ENCODE measurements at regions not wholly inside any gene's neighbourhood (a gene's known extent, or its start where the extent isn't known, plus 50 kb on each side); places are given as distances from the start of the nearest gene placed in this dataset.

- Histone ChIP-seq H3K27me3 (no peaks in the 10 kb centered on the region), H3K27ac (no peak overlapping the region), H3K4me3 (no peak overlapping the region), H3K9me3 (no peaks in the 10 kb centered on the region), H3K36me3 (no peaks in the 10 kb centered on the region), H3K4me1 (no peaks in the 10 kb centered on the region)
- peak in 1 of 2 donors; percentile 46 for DNase-seq (ENCODE audit: low spot score in 2 of 2)
- TF ChIP-seq, protein P1, sequence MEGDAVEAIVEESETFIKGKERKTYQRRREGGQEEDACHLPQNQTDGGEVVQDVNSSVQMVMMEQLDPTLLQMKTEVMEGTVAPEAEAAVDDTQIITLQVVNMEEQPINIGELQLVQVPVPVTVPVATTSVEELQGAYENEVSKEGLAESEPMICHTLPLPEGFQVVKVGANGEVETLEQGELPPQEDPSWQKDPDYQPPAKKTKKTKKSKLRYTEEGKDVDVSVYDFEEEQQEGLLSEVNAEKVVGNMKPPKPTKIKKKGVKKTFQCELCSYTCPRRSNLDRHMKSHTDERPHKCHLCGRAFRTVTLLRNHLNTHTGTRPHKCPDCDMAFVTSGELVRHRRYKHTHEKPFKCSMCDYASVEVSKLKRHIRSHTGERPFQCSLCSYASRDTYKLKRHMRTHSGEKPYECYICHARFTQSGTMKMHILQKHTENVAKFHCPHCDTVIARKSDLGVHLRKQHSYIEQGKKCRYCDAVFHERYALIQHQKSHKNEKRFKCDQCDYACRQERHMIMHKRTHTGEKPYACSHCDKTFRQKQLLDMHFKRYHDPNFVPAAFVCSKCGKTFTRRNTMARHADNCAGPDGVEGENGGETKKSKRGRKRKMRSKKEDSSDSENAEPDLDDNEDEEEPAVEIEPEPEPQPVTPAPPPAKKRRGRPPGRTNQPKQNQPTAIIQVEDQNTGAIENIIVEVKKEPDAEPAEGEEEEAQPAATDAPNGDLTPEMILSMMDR (IDR thresholded peaks at IDR 0.05): no peak
- TF ChIP-seq POLR2AphosphoS5 (IDR thresholded peaks at IDR 0.05) (no peak), POLR2A (IDR thresholded peaks at IDR 0.05) (no peak)
- intact Hi-C loops (cut with DNase I; ENCODE audit: low total_unique reads): no loop called here
Measured at GRCh38 chr16:66070140-66070917, 296.2 kb upstream of the CDH5 start.

DNA sequence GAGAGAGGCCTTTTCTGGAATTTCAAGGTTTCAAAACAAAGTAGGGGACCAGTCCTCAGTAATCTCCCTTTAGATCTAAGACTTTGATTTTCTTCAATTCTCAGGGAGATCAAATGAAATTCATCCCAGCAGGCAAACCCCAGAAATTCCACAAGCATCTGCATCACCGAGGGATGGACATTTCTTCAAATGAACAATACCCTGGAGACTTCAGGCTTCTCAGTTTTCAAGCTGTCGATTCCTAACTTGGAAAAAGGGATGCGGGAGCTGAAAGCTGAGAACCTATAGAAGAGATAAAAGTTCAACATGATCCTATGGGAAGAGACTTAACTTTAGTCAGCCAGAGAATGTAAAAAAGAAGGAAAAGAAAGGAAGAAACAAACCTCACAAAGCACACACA, 296.9 kb upstream of the CDH5 start:
- Histone ChIP-seq H3K9me3 (no peaks in the 10 kb centered on the region), H3K27me3 (no peaks in the 10 kb centered on the region), H3K36me3 (no peaks in the 10 kb centered on the region), H3K4me3 (no peak overlapping the region), H3K4me1 (no peaks in the 10 kb centered on the region), H3K27ac (no peak overlapping the region)
- intact Hi-C loops (cut with DNase I; ENCODE audit: low total_unique reads): loop anchor here (10.0 kb wide), 1 partner anchor 945 kb away; the partner anchor contains the start of gene CDH11
- no peak for TF ChIP-seq POLR2A (IDR thresholded peaks at IDR 0.05)
- no peak for TF ChIP-seq POLR2AphosphoS5 (IDR thresholded peaks at IDR 0.05)
- TF ChIP-seq, protein P1 (IDR thresholded peaks at IDR 0.05): no peak
- no peak for DNase-seq (ENCODE audit: low spot score in 2 of 2)

DNA sequence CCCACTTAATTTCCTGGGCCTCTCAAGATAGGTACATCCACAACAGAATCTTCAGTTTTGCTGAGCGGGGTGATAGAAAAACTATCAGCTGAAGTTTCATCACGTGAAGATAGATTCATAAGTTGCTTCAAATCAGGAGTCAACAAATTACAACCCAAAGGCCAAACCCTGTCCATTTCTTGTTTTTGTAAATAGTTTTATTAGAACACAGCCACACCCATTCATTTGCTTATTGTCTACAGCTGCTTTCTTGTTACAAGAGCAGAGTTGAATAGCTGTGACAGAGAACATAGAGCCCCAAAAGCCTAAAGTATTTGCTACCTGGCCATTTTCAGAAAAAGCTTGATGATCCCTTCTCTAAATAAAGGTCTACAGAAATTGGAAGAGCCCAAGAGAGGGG, 300.1 kb upstream of the CDH5 start:
- Histone ChIP-seq H3K4me1 (no peaks in the 10 kb centered on the region), H3K27me3 (no peaks in the 10 kb centered on the region), H3K9me3 (no peaks in the 10 kb centered on the region), H3K36me3 (no peaks in the 10 kb centered on the region), H3K27ac (peak overlapping the region in 1 of 2 donors; percentile 52), H3K4me3 (no peak overlapping the region)
- TF ChIP-seq POLR2AphosphoS5 (IDR thresholded peaks at IDR 0.05) (no peak), POLR2A (IDR thresholded peaks at IDR 0.05) (no peak)
- TF ChIP-seq, protein P1 (IDR thresholded peaks at IDR 0.05): no peak
- intact Hi-C loops (cut with DNase I; ENCODE audit: low total_unique reads): loop anchor here (10.0 kb wide), 1 partner anchor 942 kb away; the partner anchor contains the start of gene CDH11
- DNase-seq (ENCODE audit: low spot score in 2 of 2): no peak

DNA sequence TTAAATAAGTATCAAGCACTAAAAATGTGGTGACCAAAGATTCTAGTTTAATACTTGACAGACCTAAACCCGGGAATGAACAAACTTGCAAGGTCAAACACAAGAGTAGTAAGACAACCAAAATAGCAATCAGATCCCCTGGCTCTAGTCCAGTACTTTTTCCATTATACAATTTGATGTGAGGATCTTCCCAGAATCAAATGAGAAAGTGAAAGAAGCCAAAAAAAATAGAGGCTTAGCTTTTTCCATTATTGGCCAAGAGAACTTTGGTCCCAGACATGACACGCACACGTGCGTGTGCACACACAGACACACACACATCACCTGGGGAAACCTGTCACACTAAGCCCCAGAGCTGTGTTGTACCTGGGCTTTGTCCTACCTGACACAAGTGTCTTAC, 300.6 kb upstream of the CDH5 start:
- no peaks in the 10 kb centered on the region for H3K9me3 ChIP-seq
- no peak for DNase-seq (ENCODE audit: low spot score in 2 of 2)
- intact Hi-C loops (cut with DNase I; ENCODE audit: low total_unique reads): loop anchor here (10.0 kb wide), 1 partner anchor 941 kb away; the partner anchor contains the start of gene CDH11
- H3K4me3 ChIP-seq: no peak overlapping the region
- no peaks in the 10 kb centered on the region for H3K36me3 ChIP-seq
- TF ChIP-seq, protein P1 (IDR thresholded peaks at IDR 0.05): no peak
- TF ChIP-seq POLR2A (IDR thresholded peaks at IDR 0.05) (no peak), POLR2AphosphoS5 (IDR thresholded peaks at IDR 0.05) (no peak)
- H3K27ac ChIP-seq: peak overlapping the region in 1 of 2 donors; percentile 52
- no peaks in the 10 kb centered on the region for H3K27me3 ChIP-seq
- H3K4me1 ChIP-seq: no peaks in the 10 kb centered on the region

DNA sequence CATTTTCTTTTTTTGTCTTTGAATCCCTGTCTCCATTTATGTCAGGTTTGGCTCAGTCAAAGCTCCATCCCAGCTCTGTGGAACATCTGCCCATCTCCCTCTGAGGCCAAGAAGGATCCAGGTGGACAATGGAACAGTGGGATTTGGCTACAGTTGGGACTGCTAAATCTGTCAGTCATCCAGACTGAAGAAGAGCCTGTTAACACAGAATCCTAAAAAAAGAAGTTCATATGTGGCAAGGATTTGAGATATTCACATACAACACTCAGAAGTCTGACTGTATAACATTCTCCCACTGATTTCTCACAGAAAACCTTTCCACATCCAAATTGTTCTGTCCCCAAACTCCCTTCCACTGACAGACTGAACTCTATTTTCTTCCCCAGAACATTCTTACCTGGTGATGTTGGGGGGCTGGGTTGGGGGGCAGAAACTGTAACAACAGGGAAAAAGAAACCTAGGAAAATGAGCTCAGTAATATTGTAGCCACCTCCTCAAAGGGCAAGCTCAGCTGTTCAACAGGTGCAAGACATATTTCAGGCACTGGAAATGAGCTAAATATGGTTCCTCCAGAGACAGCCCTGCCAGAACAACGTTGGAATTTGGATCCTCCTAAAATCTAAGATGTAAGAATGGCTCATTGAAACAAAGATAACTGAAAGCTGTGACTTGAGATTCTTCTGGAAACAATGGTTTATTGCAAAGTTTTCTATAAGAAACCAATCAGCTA, 301.5 kb upstream of the CDH5 start:
- no peak for TF ChIP-seq POLR2A (IDR thresholded peaks at IDR 0.05)
- intact Hi-C loops (cut with DNase I; ENCODE audit: low total_unique reads): loop anchor here (10.0 kb wide), 1 partner anchor 940 kb away; the partner anchor contains the start of gene CDH11
- Histone ChIP-seq H3K4me1 (no peaks in the 10 kb centered on the region), H3K9me3 (no peaks in the 10 kb centered on the region), H3K27me3 (no peaks in the 10 kb centered on the region), H3K36me3 (no peaks in the 10 kb centered on the region), H3K4me3 (no peak overlapping the region), H3K27ac (no peak overlapping the region)
- no peak for DNase-seq (ENCODE audit: low spot score in 2 of 2)

Measured in breast epithelium (tissue), 4 donors.